PFSK-1 (cell line): ENCODE measurements at regions not wholly inside any gene's neighbourhood (a gene's known extent, or its start where the extent isn't known, plus 50 kb on each side); places are given as distances from the start of the nearest gene placed in this dataset.

Experiments used
- FOXP2 ChIP-seq: optimal IDR thresholded peaks from 2 replicates; pipeline ENCODE3; 2011; ENCODE audit warnings: borderline replicate concordance, control low read depth, inconsistent platforms; ENCODE audit not compliant: insufficient read depth; ENCODE audit errors: extremely low read length, extremely low read depth
- POLR2AphosphoS5 ChIP-seq: IDR thresholded peaks from 2 replicates; pipeline ENCODE4 v1.6.1; 2012; ENCODE audit warnings: low read depth, mild to moderate bottlenecking, control low read depth, low read length, moderate library complexity
- SIN3A ChIP-seq: IDR thresholded peaks from 2 replicates; pipeline ENCODE4 v1.6.1; 2012; ENCODE audit warnings: mild to moderate bottlenecking, low read length, moderate library complexity, borderline replicate concordance; ENCODE audit not compliant: insufficient read depth
- TAF1 ChIP-seq: IDR thresholded peaks from 2 replicates; pipeline ENCODE4 v1.6.1; 2012; ENCODE audit warnings: low read length, control low read depth, borderline replicate concordance; ENCODE audit not compliant: insufficient read depth
- TF ChIP-seq, protein P1 (sequence below), 2 experiments: IDR thresholded peaks; 2 replicates each; pipeline versions ENCODE4 v1.6.1 to v1.8.0; 2011 to 2012; ENCODE audit warnings: low read depth in 2 of 2, low read length in 2 of 2, control low read depth in 1 of 2, inconsistent platforms in 1 of 2, mild to moderate bottlenecking in 1 of 2, moderate library complexity in 1 of 2; ENCODE audit not compliant: insufficient read depth in 1 of 2

DNA sequence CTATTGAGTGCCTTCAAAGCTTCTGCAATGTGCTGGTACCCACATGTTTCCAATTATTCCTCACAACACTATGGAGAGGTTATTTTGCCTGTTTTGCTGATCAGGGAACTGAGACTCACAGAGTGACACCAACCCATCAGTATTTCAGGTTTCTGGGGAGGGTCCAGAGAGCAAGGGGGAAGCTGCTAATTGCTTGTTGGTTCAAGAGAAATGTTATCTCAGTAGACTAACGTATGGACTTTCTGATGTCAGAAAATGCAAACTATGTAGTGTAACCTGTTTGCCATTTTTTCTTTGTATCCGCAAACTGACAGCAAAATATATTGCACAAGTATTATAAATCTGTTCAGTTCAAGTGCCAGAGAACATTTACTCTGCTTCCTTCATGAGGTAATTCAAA lies 108.3 kb upstream of the MSX2 start:
- TF ChIP-seq FOXP2 = no peak
- TF ChIP-seq, protein P1, sequence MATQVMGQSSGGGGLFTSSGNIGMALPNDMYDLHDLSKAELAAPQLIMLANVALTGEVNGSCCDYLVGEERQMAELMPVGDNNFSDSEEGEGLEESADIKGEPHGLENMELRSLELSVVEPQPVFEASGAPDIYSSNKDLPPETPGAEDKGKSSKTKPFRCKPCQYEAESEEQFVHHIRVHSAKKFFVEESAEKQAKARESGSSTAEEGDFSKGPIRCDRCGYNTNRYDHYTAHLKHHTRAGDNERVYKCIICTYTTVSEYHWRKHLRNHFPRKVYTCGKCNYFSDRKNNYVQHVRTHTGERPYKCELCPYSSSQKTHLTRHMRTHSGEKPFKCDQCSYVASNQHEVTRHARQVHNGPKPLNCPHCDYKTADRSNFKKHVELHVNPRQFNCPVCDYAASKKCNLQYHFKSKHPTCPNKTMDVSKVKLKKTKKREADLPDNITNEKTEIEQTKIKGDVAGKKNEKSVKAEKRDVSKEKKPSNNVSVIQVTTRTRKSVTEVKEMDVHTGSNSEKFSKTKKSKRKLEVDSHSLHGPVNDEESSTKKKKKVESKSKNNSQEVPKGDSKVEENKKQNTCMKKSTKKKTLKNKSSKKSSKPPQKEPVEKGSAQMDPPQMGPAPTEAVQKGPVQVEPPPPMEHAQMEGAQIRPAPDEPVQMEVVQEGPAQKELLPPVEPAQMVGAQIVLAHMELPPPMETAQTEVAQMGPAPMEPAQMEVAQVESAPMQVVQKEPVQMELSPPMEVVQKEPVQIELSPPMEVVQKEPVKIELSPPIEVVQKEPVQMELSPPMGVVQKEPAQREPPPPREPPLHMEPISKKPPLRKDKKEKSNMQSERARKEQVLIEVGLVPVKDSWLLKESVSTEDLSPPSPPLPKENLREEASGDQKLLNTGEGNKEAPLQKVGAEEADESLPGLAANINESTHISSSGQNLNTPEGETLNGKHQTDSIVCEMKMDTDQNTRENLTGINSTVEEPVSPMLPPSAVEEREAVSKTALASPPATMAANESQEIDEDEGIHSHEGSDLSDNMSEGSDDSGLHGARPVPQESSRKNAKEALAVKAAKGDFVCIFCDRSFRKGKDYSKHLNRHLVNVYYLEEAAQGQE (IDR thresholded peaks at IDR 0.05; ENCODE audit: insufficient read depth in 1 of 2, low read depth in 2 of 2, low read length in 2 of 2) = no peak
- no peak for TF ChIP-seq SIN3A
- TF ChIP-seq TAF1 = no peak
- TF ChIP-seq POLR2AphosphoS5 = no peak

DNA sequence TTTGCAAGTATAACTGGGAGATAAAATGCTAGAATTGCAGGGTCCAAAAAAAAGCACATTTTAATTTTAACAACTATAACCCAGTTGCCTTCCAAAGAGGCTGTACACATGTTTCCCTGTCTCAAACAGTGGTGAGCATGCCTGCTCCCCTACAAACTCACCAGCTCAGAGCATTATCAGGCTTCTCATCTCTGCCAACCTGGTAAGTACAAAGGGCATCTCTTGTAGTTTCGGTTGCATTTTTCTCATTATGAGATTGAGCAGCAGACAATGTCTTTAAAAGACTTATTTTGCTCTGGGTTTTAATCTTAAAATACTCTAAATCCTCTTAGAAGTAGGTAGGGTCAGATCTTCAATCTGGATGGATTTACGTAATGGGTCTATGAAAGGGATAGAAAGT lies 107.1 kb upstream of the MSX2 start:
- no peak for TF ChIP-seq TAF1
- TF ChIP-seq FOXP2 = no peak
- TF ChIP-seq POLR2AphosphoS5 = no peak
- TF ChIP-seq, protein P1 (IDR thresholded peaks at IDR 0.05; ENCODE audit: insufficient read depth in 1 of 2, low read depth in 2 of 2, low read length in 2 of 2) = no peak
- no peak for TF ChIP-seq SIN3A

DNA sequence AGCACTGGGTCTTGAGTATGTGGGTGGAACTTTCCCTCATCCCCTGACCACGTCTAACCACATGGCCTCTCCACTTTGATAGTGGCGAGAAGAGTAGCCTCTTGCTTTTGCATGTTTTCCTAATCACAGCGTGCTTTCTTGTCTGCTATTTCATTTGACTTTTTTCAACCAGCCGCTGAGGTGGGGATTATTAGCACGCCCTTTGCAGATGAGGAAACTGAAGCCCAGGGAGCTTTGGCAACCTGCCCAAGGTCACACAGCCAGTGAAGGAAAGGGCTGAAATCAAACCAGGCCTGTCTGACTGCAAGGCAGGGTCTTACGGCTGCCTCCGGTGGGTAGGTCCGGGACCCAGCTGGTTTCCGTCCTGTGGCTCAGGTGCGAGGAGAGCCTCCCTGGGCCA lies 106.5 kb upstream of the MSX2 start:
- TF ChIP-seq POLR2AphosphoS5 (no peak), FOXP2 (no peak), TAF1 (no peak), SIN3A (no peak)
- TF ChIP-seq, protein P1 (IDR thresholded peaks at IDR 0.05; ENCODE audit: insufficient read depth in 1 of 2, low read depth in 2 of 2, low read length in 2 of 2) = no peak

DNA sequence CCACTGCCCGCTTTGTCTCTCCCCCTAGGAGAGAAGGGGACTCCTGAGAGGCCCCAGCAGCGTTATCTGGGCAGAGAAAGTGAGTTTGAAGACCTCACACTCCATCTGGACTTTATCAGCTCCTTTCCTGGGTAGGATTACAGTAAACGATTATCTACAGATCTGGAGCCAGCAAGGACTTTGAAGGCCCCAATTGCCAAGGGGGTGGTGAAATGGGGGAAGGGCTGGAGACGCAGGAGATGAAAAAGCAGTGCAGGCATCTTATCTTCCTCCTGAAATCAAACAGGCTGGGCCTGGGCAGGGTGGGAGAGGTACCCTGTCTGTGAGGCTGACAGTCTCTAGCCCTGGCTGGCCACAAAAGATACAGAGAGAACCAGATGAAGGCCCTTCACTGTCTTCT lies 105.8 kb upstream of the MSX2 start:
- TF ChIP-seq SIN3A = no peak
- TF ChIP-seq FOXP2 = no peak
- no peak for TF ChIP-seq POLR2AphosphoS5
- TF ChIP-seq, protein P1 (IDR thresholded peaks at IDR 0.05; ENCODE audit: insufficient read depth in 1 of 2, low read depth in 2 of 2, low read length in 2 of 2) = no peak
- no peak for TF ChIP-seq TAF1

DNA sequence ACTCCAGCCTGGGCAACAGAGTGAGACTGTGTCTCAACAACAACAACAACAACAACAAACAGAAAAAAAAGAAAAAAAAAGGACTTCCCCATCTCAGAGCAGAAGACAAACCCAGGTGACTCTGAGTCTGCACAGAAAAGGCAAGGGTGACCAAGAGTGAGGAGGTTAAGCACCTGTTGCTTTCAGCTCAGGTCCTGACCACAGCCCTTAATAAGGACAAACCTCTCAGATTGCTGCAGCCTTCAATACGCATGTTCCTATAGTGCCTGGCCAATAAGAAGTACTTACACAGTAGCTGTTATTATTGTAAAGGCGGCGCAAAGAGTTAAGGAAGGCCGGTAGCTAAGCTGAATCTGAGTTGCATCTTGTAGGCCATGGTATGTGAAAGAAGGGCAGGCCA lies 102.3 kb upstream of the MSX2 start:
- TF ChIP-seq POLR2AphosphoS5 (no peak), SIN3A (no peak), FOXP2 (no peak), TAF1 (no peak)
- TF ChIP-seq, protein P1 (IDR thresholded peaks at IDR 0.05; ENCODE audit: insufficient read depth in 1 of 2, low read depth in 2 of 2, low read length in 2 of 2) = no peak
